Heart left ventricle (tissue), 16 donors: ENCODE measurements at regions not wholly inside any gene's neighbourhood (a gene's known extent, or its start where the extent isn't known, plus 50 kb on each side); places are given as distances from the start of the nearest gene placed in this dataset.

Experiments used
- ATAC-seq, 4 donors: fragments of 200-7000 bp; cut with Tn5 transposase; one replicate each; pipeline ENCODE4 v1.9.1; 2020 to 2022; ENCODE audit warnings: moderate library complexity in 4 of 4, mild to moderate bottlenecking in 3 of 4, moderate number of reproducible peaks in 1 of 4
- DNase-seq, 5 donors: peaks; one replicate each; pipeline ENCODE4 v3.0.0-alpha.2; 2020
- H3K27ac ChIP-seq, 12 donors: fragments of 200-600 bp; sonication (generic) in 4 of 12; one replicate each; pipeline versions ENCODE4 v1.5.0 to v1.8.0; 2016 to 2022; ENCODE audit warnings: mild to moderate bottlenecking in 2 of 12
- H3K27me3 ChIP-seq, 9 donors: fragments of 200-600 bp; sonication (generic) in 2 of 9; one replicate each; pipeline versions ENCODE4 v1.5.1 to v1.8.0; 2016 to 2022; ENCODE audit warnings: mild to moderate bottlenecking in 3 of 9
- H3K36me3 ChIP-seq, 9 donors: fragments of 200-600 bp; sonication (generic) in 2 of 9; one replicate each; pipeline versions ENCODE4 v1.5.0 to v1.8.0; 2018 to 2022; ENCODE audit warnings: mild to moderate bottlenecking in 2 of 9
- H3K4me1 ChIP-seq, 12 donors: fragments of 200-600 bp; sonication (generic) in 4 of 12; one replicate each; pipeline versions ENCODE4 v1.5.0 to v1.8.0; 2016 to 2022; ENCODE audit warnings: mild to moderate bottlenecking in 3 of 12
- H3K4me3 ChIP-seq, 12 donors: fragments of 200-600 bp; sonication (generic) in 4 of 12; one replicate each; pipeline versions ENCODE4 v1.5.0 to v1.8.0; 2017 to 2022; ENCODE audit warnings: mild to moderate bottlenecking in 9 of 12, moderate library complexity in 4 of 12
- H3K9me3 ChIP-seq, 12 donors: fragments of 200-600 bp; sonication (generic) in 4 of 12; one replicate each; pipeline versions ENCODE4 v1.5.0 to v1.8.0; 2016 to 2022; ENCODE audit warnings: mild to moderate bottlenecking in 1 of 12
- POLR2A ChIP-seq, 2 donors: fragments of 450-650 bp; IDR thresholded peaks; one replicate each; pipeline ENCODE4 v1.6.1; 2017; ENCODE audit warnings: antibody characterized with exemption in 2 of 2, mild to moderate bottlenecking in 2 of 2, moderate library complexity in 2 of 2
- WGBS, 4 donors: extraction: QIAGEN DNeasy Blood & Tissue Kit in 2 of 4; methylation state at CpG; one replicate each; pipeline versions ENCODE4 v1.1.5 to v1.1.7; 2013 to 2018; 5-methylcytosine and 5-hydroxymethylcytosine counted together
- intact Hi-C, 10 donors: fragments of 100-400 bp; cut with DNase I; formaldehyde crosslinking; loops; one replicate each; pipeline versions ENCODE4 v1.11.1 to v1.14.2; 2022
- TF ChIP-seq, protein P1 (sequence below), 12 donors: fragments of 200-600 bp; sonication (generic) in 4 of 12; IDR thresholded peaks; one replicate each; pipeline versions ENCODE4 v1.5.0 to v1.8.0; 2018 to 2022; ENCODE audit warnings: antibody characterized with exemption in 12 of 12, mild to moderate bottlenecking in 5 of 12
- donor health status: ischemic (EF 13 %, LVEDD 7.1; RV severe dilation, severe dysfunction).
- donor health status: healthy with polysubstance abuse.
- donor health status: DM: no; HTN: yes; CAD: no.
- donor health status: DM: no; HTN: no; CAD: no.
- donor health status: ischemic (EF 25% LVEDD 6.9; RV normal size, moderate dysfunction).
- donor health status: ischemic (EF 25% LVEDD 5.7; RV mildly dilated, moderate dysfunction).
- donor health status: healthy.
- donor health status: DM: yes; HTN: yes; CAD: no.
- donor health status: ischemic (EF 35%, LVEDD 5.7; RV mildly dilated, moderate dysfunction).
- donor health status: nonischemic (EF 11% LVEDD 7.7; RV severe dilation, severe dysfunction).
- donor health status: DM: yes; HTN: yes; CAD: no.
- donor health status: PGD.
- donor health status: ischemic (EF 29% LVEDD 5.4; RV normal size, mild dysfunction).
- donor health status: nonischemic (EF 23%, LVEDD 6.1; RV moderate dilation, normal function).

DNA sequence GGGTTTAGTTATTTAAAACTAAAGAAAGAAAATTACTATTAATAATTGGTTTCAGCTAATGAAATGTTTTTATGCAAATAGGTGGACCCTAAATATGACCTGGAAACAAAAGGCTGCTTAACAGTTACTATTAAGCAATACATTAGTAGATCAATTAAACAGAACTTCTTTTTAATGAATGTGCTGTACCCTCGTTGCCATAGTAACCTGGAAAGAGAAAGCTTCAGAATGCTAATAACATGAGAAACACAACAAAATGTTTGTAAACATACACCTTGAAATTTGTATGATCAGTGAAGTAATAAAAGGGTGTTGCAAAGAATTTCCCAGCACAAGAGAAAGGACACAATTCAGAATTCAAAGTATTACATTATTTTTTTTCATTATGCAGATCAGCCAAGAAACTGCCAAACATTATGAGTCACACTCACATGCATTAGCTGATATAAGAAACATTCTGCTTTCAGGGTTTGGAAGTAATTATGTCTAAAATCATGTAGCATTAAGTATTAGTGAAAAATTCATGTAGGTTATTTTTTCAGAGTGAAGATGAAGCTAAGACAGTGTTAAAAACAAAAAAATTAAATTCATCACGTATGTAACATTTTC lies 348.3 kb downstream of the ISL1 start:
- WGBS, 4 donors, result 54 to 63% (median 58%) methylated on average over 2 of the region's 2 CpGs
- H3K36me3 ChIP-seq, result no peaks in the 10 kb centered on the region
- ATAC-seq (no peak), DNase-seq (no peak)
- intact Hi-C loops, result no loop called here
- H3K27me3 ChIP-seq, result no peaks in the 10 kb centered on the region
- peaks cover 0 to 3% (median 0%) of the 10 kb centered on the region in 12 donors for H3K4me1 ChIP-seq
- no peak overlapping the region for H3K4me3 ChIP-seq
- TF ChIP-seq, protein P1, sequence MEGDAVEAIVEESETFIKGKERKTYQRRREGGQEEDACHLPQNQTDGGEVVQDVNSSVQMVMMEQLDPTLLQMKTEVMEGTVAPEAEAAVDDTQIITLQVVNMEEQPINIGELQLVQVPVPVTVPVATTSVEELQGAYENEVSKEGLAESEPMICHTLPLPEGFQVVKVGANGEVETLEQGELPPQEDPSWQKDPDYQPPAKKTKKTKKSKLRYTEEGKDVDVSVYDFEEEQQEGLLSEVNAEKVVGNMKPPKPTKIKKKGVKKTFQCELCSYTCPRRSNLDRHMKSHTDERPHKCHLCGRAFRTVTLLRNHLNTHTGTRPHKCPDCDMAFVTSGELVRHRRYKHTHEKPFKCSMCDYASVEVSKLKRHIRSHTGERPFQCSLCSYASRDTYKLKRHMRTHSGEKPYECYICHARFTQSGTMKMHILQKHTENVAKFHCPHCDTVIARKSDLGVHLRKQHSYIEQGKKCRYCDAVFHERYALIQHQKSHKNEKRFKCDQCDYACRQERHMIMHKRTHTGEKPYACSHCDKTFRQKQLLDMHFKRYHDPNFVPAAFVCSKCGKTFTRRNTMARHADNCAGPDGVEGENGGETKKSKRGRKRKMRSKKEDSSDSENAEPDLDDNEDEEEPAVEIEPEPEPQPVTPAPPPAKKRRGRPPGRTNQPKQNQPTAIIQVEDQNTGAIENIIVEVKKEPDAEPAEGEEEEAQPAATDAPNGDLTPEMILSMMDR (IDR thresholded peaks at IDR 0.05), result no peak
- TF ChIP-seq POLR2A (IDR thresholded peaks at IDR 0.05), result no peak
- no peak overlapping the region for H3K27ac ChIP-seq
- H3K9me3 ChIP-seq, result peaks cover 0 to 2% (median 0%) of the 10 kb centered on the region in 12 donors

DNA sequence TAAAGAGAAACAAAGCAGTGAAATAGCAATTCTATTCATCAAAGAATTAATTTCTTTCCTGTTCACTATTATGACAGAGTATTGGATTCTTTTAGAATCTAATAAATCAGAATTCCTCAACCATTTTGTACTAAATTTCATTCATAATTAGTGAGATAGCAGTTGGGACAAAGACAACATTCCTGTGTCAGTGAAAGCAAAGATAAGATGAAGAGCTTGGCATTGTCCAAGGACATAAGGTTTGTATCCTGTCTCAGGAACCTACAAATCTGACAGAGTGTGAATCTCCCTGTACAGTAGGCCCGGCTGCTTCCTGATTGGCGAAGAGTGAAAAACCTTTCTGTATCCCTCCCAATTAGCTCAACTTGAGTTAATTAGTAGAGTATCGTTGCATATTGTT lies 349.1 kb downstream of the ISL1 start:
- no peaks in the 10 kb centered on the region for H3K36me3 ChIP-seq
- TF ChIP-seq, protein P1 (IDR thresholded peaks at IDR 0.05), result no peak
- TF ChIP-seq POLR2A (IDR thresholded peaks at IDR 0.05), result no peak
- WGBS, 4 donors, result 13 to 36% (median 19%) methylated on average over 3 of the region's 3 CpGs

GRCh38 chr5:51734677-51735076 lies 351.4 kb downstream of the ISL1 start:
- WGBS, 4 donors, result 81 to 86% (median 83%) methylated on average over 3 of the region's 3 CpGs
- DNase-seq (no peak), ATAC-seq (no peak)
- Histone ChIP-seq H3K36me3 (no peaks in the 10 kb centered on the region), H3K27me3 (no peaks in the 10 kb centered on the region), H3K9me3 (peaks cover 0 to 6% (median 0%) of the 10 kb centered on the region in 12 donors), H3K4me1 (peaks cover 0 to 3% (median 0%) of the 10 kb centered on the region in 12 donors), H3K27ac (no peak overlapping the region), H3K4me3 (no peak overlapping the region)
- intact Hi-C loops, result no loop called here
- no peak for TF ChIP-seq POLR2A (IDR thresholded peaks at IDR 0.05)
- TF ChIP-seq, protein P1 (IDR thresholded peaks at IDR 0.05), result no peak

More for the DNA sequence above, 349.1 kb downstream of the ISL1 start:
- intact Hi-C loops, result no loop called here
- H3K4me3 ChIP-seq, result no peak overlapping the region
- H3K27ac ChIP-seq, result no peak overlapping the region
- peaks cover 0 to 5% (median 0%) of the 10 kb centered on the region in 12 donors for H3K9me3 ChIP-seq
- peaks cover 0 to 3% (median 0%) of the 10 kb centered on the region in 12 donors for H3K4me1 ChIP-seq
- no peaks in the 10 kb centered on the region for H3K27me3 ChIP-seq
- no peak for ATAC-seq
- no peak for DNase-seq

DNA sequence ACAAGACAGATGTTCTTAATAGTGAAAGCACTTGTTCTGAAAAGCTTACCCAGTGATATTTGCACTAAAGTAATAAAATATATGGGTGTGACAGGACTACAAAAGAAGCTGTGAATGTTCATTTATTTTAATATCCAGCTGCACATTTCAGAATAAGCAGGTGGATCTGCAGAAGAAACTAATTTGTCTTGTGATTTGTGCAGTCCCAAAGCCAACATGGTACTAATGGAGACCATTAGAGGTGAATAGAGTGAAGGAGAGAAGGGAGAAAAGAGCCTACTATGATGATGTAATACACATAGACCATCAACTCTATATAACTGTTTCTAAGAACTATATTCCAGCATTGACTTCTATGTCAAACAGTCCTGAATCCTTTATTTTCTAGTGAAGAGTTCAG lies 362.8 kb downstream of the ISL1 start:
- intact Hi-C loops, result no loop called here
- H3K27ac ChIP-seq, result no peak overlapping the region
- no peak overlapping the region for H3K4me3 ChIP-seq
- DNase-seq (no peak), ATAC-seq (no peak)
- no peaks in the 10 kb centered on the region for H3K27me3 ChIP-seq
- H3K36me3 ChIP-seq, result no peaks in the 10 kb centered on the region
- peaks cover 0 to 10% (median 0%) of the 10 kb centered on the region in 12 donors for H3K9me3 ChIP-seq
- H3K4me1 ChIP-seq, result no peaks in the 10 kb centered on the region
- TF ChIP-seq, protein P1 (IDR thresholded peaks at IDR 0.05), result no peak
- TF ChIP-seq POLR2A (IDR thresholded peaks at IDR 0.05), result no peak
